ENCODE measurements at regions not wholly inside any gene's neighbourhood (a gene's known extent, or its start where the extent isn't known, plus 50 kb on each side); places are given as distances from the start of the nearest gene placed in this dataset.
"Not testable (repeated sequence)": the region's sequence is repeated elsewhere in the genome, so short reads cannot be mapped to it uniquely, and the experiment has no call there.

GRCh38 chr1:169042377-169042776 lies 64.1 kb upstream of the ATP1B1 start:
- no peak overlapping the region for H3K4me3 Mint-ChIP-seq
- DNase-seq (no peak), ATAC-seq (no peak)
- CTCF ChIA-PET, result no interaction called here
- peaks cover 26% of the 10 kb centered on the region for H3K9me3 Mint-ChIP-seq (ENCODE audit: insufficient read depth)
- peaks cover 40% of the 10 kb centered on the region for H3K36me3 Mint-ChIP-seq (ENCODE audit: low read depth)
- H3K27ac Mint-ChIP-seq, result no peak overlapping the region
- peaks cover 52% of the 10 kb centered on the region for H3K4me1 Mint-ChIP-seq (ENCODE audit: low read depth)
- POLR2A ChIA-PET, result no interaction called here
- peaks cover 2% of the 10 kb centered on the region for H3K27me3 Mint-ChIP-seq (ENCODE audit: low read depth)

GRCh38 chr1:169043823-169044222 lies 62.7 kb upstream of the ATP1B1 start:
- H3K9me3 Mint-ChIP-seq (ENCODE audit: insufficient read depth), result peaks cover 15% of the 10 kb centered on the region
- H3K27me3 Mint-ChIP-seq (ENCODE audit: low read depth), result peaks cover 2% of the 10 kb centered on the region
- peak overlapping the region; percentile 87 for H3K27ac Mint-ChIP-seq
- peaks cover 35% of the 10 kb centered on the region for H3K36me3 Mint-ChIP-seq (ENCODE audit: low read depth)
- ChIA-PET POLR2A (no interaction called here), CTCF (interaction anchor here (1.4 to 1.5 kb wide), 2 partner anchors 305 to 635 kb away, joined by 3 read pairs; no protein-coding TSS in a partner anchor)
- DNase-seq, result peak; percentile 26
- ATAC-seq, result peak; percentile 32
- peak overlapping the region; percentile 21 for H3K4me3 Mint-ChIP-seq
- peaks cover 66% of the 10 kb centered on the region for H3K4me1 Mint-ChIP-seq (ENCODE audit: low read depth)

GRCh38 chr1:169044296-169044695 lies 62.2 kb upstream of the ATP1B1 start:
- ATAC-seq, result peak; percentile 100
- Mint-ChIP-seq H3K36me3 (ENCODE audit: low read depth) (peaks cover 32% of the 10 kb centered on the region), H3K4me3 (peak overlapping the region; percentile 21), H3K4me1 (ENCODE audit: low read depth) (peaks cover 71% of the 10 kb centered on the region), H3K27me3 (ENCODE audit: low read depth) (no peaks in the 10 kb centered on the region), H3K27ac (peak overlapping the region; percentile 87), H3K9me3 (ENCODE audit: insufficient read depth) (peaks cover 10% of the 10 kb centered on the region)
- CTCF ChIA-PET, result interaction anchor here (1.1 to 1.5 kb wide), 3 partner anchors 304 to 701 kb away, joined by 3 read pairs; no protein-coding TSS in a partner anchor
- DNase-seq, result peak; percentile 78
- POLR2A ChIA-PET, result no interaction called here

GRCh38 chr1:169044971-169045370 lies 61.5 kb upstream of the ATP1B1 start:
- H3K27me3 Mint-ChIP-seq (ENCODE audit: low read depth), result no peaks in the 10 kb centered on the region
- H3K27ac Mint-ChIP-seq, result peak overlapping the region; percentile 87
- POLR2A ChIA-PET, result no interaction called here
- H3K9me3 Mint-ChIP-seq (ENCODE audit: insufficient read depth), result peaks cover 9% of the 10 kb centered on the region
- CTCF ChIA-PET, result interaction anchor here (1.1 to 1.3 kb wide), 2 partner anchors 44 to 702 kb away, joined by 3 read pairs; no protein-coding TSS in a partner anchor
- peaks cover 32% of the 10 kb centered on the region for H3K36me3 Mint-ChIP-seq (ENCODE audit: low read depth)
- DNase-seq (no peak), ATAC-seq (no peak)
- H3K4me1 Mint-ChIP-seq (ENCODE audit: low read depth), result peaks cover 77% of the 10 kb centered on the region
- H3K4me3 Mint-ChIP-seq, result peak overlapping the region; percentile 12

GRCh38 chr1:169046671-169047070 lies 59.8 kb upstream of the ATP1B1 start:
- DNase-seq, result no peak
- CTCF ChIA-PET, result no interaction called here
- no peak for ATAC-seq
- H3K27me3 Mint-ChIP-seq (ENCODE audit: low read depth), result no peaks in the 10 kb centered on the region
- H3K4me3 Mint-ChIP-seq, result no peak overlapping the region
- peak overlapping the region; percentile 54 for H3K27ac Mint-ChIP-seq
- POLR2A ChIA-PET, result no interaction called here
- H3K9me3 Mint-ChIP-seq (ENCODE audit: insufficient read depth), result peaks cover 12% of the 10 kb centered on the region
- H3K4me1 Mint-ChIP-seq (ENCODE audit: low read depth), result peaks cover 77% of the 10 kb centered on the region
- H3K36me3 Mint-ChIP-seq (ENCODE audit: low read depth), result peaks cover 30% of the 10 kb centered on the region

GRCh38 chr1:169047074-169047473 lies 59.4 kb upstream of the ATP1B1 start:
- no peak for ATAC-seq
- Mint-ChIP-seq H3K27ac (peak overlapping the region; percentile 47), H3K4me3 (no peak overlapping the region), H3K4me1 (ENCODE audit: low read depth) (peaks cover 74% of the 10 kb centered on the region), H3K9me3 (ENCODE audit: insufficient read depth) (peaks cover 12% of the 10 kb centered on the region), H3K36me3 (ENCODE audit: low read depth) (peaks cover 28% of the 10 kb centered on the region), H3K27me3 (ENCODE audit: low read depth) (no peaks in the 10 kb centered on the region)
- ChIA-PET POLR2A (interaction anchor here (0.6 kb wide), 1 partner anchor 15 kb away, joined by 3 read pairs; no protein-coding TSS in a partner anchor), CTCF (no interaction called here)
- no peak for DNase-seq

GRCh38 chr1:169048043-169048442 lies 58.4 kb upstream of the ATP1B1 start:
- no peak for DNase-seq
- CTCF ChIA-PET, result interaction anchor here (0.9 kb wide), 1 partner anchor 445 kb away, joined by 3 read pairs; no protein-coding TSS in a partner anchor
- Mint-ChIP-seq H3K27me3 (ENCODE audit: low read depth) (no peaks in the 10 kb centered on the region), H3K4me1 (ENCODE audit: low read depth) (peaks cover 69% of the 10 kb centered on the region), H3K9me3 (ENCODE audit: insufficient read depth) (peaks cover 6% of the 10 kb centered on the region), H3K27ac (no peak overlapping the region), H3K36me3 (ENCODE audit: low read depth) (peaks cover 21% of the 10 kb centered on the region), H3K4me3 (no peak overlapping the region)
- POLR2A ChIA-PET, result no interaction called here
- ATAC-seq, result no peak

GRCh38 chr1:169049258-169049938 lies 57.1 kb upstream of the ATP1B1 start:
- ATAC-seq, result no peak
- ChIA-PET POLR2A (no interaction called here), CTCF (no interaction called here)
- Mint-ChIP-seq H3K9me3 (ENCODE audit: insufficient read depth) (peaks cover 6% of the 10 kb centered on the region), H3K27ac (peak overlapping the region; percentile 51), H3K4me1 (ENCODE audit: low read depth) (peaks cover 55% of the 10 kb centered on the region), H3K4me3 (no peak overlapping the region), H3K36me3 (ENCODE audit: low read depth) (peaks cover 15% of the 10 kb centered on the region), H3K27me3 (ENCODE audit: low read depth) (no peaks in the 10 kb centered on the region)
- DNase-seq, result no peak

- Mint-ChIP-seq H3K36me3 (ENCODE audit: low read depth) (peaks cover 4% of the 10 kb centered on the region), H3K9me3 (ENCODE audit: insufficient read depth) (peaks cover 6% of the 10 kb centered on the region), H3K27ac (no peak overlapping the region), H3K4me1 (ENCODE audit: low read depth) (peaks cover 37% of the 10 kb centered on the region), H3K27me3 (ENCODE audit: low read depth) (peaks cover 3% of the 10 kb centered on the region), H3K4me3 (no peak overlapping the region)
- ChIA-PET CTCF (interaction anchor here (1.7 kb wide), 1 partner anchor 297 kb away, joined by 4 read pairs; no protein-coding TSS in a partner anchor), POLR2A (no interaction called here)
- ATAC-seq (no peak), DNase-seq (no peak)
These were observed 55.3 kb upstream of the ATP1B1 start for GRCh38 chr1:169051171-169051570.

- H3K36me3 Mint-ChIP-seq (ENCODE audit: low read depth); H3K27ac Mint-ChIP-seq; POLR2A ChIA-PET; ATAC-seq; DNase-seq; H3K27me3 Mint-ChIP-seq (ENCODE audit: low read depth); H3K4me3 Mint-ChIP-seq; H3K9me3 Mint-ChIP-seq (ENCODE audit: insufficient read depth): not testable (repeated sequence)
- CTCF ChIA-PET, result interaction anchor here (1.7 kb wide), 1 partner anchor 296 kb away, joined by 4 read pairs; no protein-coding TSS in a partner anchor
- H3K4me1 Mint-ChIP-seq (ENCODE audit: low read depth), result peaks cover 27% of the 10 kb centered on the region
These were observed 54.3 kb upstream of the ATP1B1 start for GRCh38 chr1:169052171-169052570.

- ChIA-PET POLR2A (no interaction called here), CTCF (no interaction called here)
- Mint-ChIP-seq H3K9me3 (ENCODE audit: insufficient read depth) (peaks cover 6% of the 10 kb centered on the region), H3K4me3 (no peak overlapping the region), H3K27ac (no peak overlapping the region), H3K36me3 (ENCODE audit: low read depth) (no peaks in the 10 kb centered on the region), H3K27me3 (ENCODE audit: low read depth) (peaks cover 3% of the 10 kb centered on the region), H3K4me1 (ENCODE audit: low read depth) (peaks cover 23% of the 10 kb centered on the region)
- DNase-seq, result no peak
- ATAC-seq, result no peak
These were observed 53.8 kb upstream of the ATP1B1 start for GRCh38 chr1:169052727-169053126.

- Mint-ChIP-seq H3K27me3 (ENCODE audit: low read depth) (peaks cover 3% of the 10 kb centered on the region), H3K4me1 (ENCODE audit: low read depth) (peaks cover 18% of the 10 kb centered on the region), H3K27ac (no peak overlapping the region), H3K4me3 (no peak overlapping the region), H3K36me3 (ENCODE audit: low read depth) (no peaks in the 10 kb centered on the region), H3K9me3 (ENCODE audit: insufficient read depth) (peaks cover 6% of the 10 kb centered on the region)
- CTCF ChIA-PET, result no interaction called here
- no peak for ATAC-seq
- DNase-seq, result no peak
- POLR2A ChIA-PET, result no interaction called here
These were observed 53.3 kb upstream of the ATP1B1 start for GRCh38 chr1:169053196-169053595.
